PC-9 (cell line): ENCODE measurements at regions not wholly inside any gene's neighbourhood (a gene's known extent, or its start where the extent isn't known, plus 50 kb on each side); places are given as distances from the start of the nearest gene placed in this dataset.

Source experiments
- CTCF ChIP-seq: fragments of 200-600 bp; sonication (generic); conservative IDR thresholded peaks from 2 replicates; pipeline ENCODE4 v1.6.1; 2017; ENCODE audit warnings: mixed run types, antibody characterized with exemption, mild to moderate bottlenecking, moderate library complexity
- EZH2 ChIP-seq: fragments of 200-600 bp; sonication (generic); IDR thresholded peaks from 2 replicates; pipeline ENCODE4 v1.8.0; 2017; ENCODE audit warnings: antibody characterized with exemption, low read depth

- no peak for TF ChIP-seq CTCF
- no peak for TF ChIP-seq EZH2
Observed at GRCh38 chr6:132054525-132054924, 103.4 kb upstream of the CCN2 start.
